ENCODE measurements at regions not wholly inside any gene's neighbourhood (a gene's known extent, or its start where the extent isn't known, plus 50 kb on each side); places are given as distances from the start of the nearest gene placed in this dataset.

DNA sequence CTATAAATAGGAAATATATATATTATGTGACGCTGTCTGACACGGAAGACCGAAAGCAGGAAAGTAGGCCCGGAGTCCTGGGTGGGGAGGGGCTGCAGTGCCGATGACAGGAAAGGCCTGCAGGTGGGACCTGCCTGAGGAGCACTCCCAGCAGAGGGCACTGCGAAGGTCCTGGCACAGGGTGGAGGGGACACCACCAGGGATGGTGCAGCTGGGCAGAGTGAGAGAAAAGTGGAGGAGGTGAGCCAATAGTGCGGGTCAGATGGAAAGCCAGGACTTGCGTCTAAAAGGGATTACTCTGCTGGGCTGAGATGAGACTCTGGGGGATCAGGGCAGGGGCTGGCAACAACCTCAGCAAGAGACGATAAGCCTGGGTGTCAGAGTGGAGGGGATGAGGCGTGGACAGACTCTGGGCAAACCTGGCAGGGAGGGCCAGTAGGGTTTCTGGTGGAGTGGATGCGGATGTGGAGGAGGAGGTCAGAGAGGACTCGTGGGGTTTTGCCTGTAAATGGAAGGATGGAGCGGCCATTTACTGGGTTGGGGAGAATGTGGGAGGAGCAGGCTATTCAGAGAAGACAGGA is 118.2 kb upstream of the ZNF746 start:
- H3K4me1 ChIP-seq (replicated peaks in 1 of 4; ENCODE audit: control insufficient read depth in 3 of 4, insufficient read depth in 4 of 4, low read length in 3 of 4): no peaks in the 10 kb centered on the region
- no peak overlapping the region for H3K14ac ChIP-seq (ENCODE audit: insufficient read length)
- WGBS, 2 experiments (ENCODE audit: extremely low coverage in 1 of 2, insufficient coverage in 1 of 2, insufficient read length in 1 of 2, insufficient replicate concordance in 2 of 2, low coverage in 1 of 2, low lambda C conversion rate in 2 of 2, missing lambda C conversion rate in 1 of 2): 91% methylated on average over 13 of the region's 13 CpGs; no CpG with 5 or more reads in 1 of the 2 experiments
- no peak overlapping the region for H2BK5ac ChIP-seq (ENCODE audit: low read depth, low read length)
- no peak for FAIRE-seq
- no peaks in the 10 kb centered on the region for H3K79me2 ChIP-seq (ENCODE audit: control insufficient read depth in 1 of 2, insufficient read depth in 2 of 2, low read length in 2 of 2)
- no peak overlapping the region for H2BK20ac ChIP-seq (ENCODE audit: low read length)
- H2BK15ac ChIP-seq (ENCODE audit: low read length): no peak overlapping the region
- no peak overlapping the region for H3K9ac ChIP-seq (replicated peaks in 1 of 4; ENCODE audit: extremely low read depth in 1 of 4, low read depth in 3 of 4, low read length in 3 of 4)
- ChIA-PET POLR2A (ENCODE audit: partially characterized antibody) (no interaction called here), CTCF (ENCODE audit: partially characterized antibody) (interaction anchor here (0.9 to 1.2 kb wide), 5 partner anchors 9 to 146 kb away, joined by 3 to 4 read pairs (median 3); no protein-coding TSS in a partner anchor)
- no peaks in the 10 kb centered on the region for H3K27me3 ChIP-seq (replicated peaks in 1 of 4; ENCODE audit: control insufficient read depth in 3 of 4, extremely low read depth in 1 of 4, insufficient read depth in 3 of 4, low read length in 3 of 4)
- no peak overlapping the region for H2AK5ac ChIP-seq (ENCODE audit: low read depth, low read length)
- H4K5ac ChIP-seq (ENCODE audit: insufficient read length, low read depth, low read length): no peak overlapping the region
- H2BK12ac ChIP-seq (ENCODE audit: low read depth, low read length): no peak overlapping the region
- H3K18ac ChIP-seq (ENCODE audit: extremely low read depth, low read length): no peak overlapping the region
- H2BK120ac ChIP-seq (replicated peaks; ENCODE audit: low read depth, low read length): no peak overlapping the region
- no peak overlapping the region for H4K91ac ChIP-seq (replicated peaks; ENCODE audit: insufficient read length, low read length)
- TF ChIP-seq HDAC2 (IDR thresholded peaks at IDR 0.05; ENCODE audit: borderline replicate concordance in 1 of 2, low read depth in 2 of 2, low read length in 2 of 2): no peak
- TF ChIP-seq, protein P1, sequence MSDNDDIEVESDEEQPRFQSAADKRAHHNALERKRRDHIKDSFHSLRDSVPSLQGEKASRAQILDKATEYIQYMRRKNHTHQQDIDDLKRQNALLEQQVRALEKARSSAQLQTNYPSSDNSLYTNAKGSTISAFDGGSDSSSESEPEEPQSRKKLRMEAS (IDR thresholded peaks at IDR 0.05): no peak
- TF ChIP-seq, protein P2, sequence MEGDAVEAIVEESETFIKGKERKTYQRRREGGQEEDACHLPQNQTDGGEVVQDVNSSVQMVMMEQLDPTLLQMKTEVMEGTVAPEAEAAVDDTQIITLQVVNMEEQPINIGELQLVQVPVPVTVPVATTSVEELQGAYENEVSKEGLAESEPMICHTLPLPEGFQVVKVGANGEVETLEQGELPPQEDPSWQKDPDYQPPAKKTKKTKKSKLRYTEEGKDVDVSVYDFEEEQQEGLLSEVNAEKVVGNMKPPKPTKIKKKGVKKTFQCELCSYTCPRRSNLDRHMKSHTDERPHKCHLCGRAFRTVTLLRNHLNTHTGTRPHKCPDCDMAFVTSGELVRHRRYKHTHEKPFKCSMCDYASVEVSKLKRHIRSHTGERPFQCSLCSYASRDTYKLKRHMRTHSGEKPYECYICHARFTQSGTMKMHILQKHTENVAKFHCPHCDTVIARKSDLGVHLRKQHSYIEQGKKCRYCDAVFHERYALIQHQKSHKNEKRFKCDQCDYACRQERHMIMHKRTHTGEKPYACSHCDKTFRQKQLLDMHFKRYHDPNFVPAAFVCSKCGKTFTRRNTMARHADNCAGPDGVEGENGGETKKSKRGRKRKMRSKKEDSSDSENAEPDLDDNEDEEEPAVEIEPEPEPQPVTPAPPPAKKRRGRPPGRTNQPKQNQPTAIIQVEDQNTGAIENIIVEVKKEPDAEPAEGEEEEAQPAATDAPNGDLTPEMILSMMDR (IDR thresholded peaks at IDR 0.05; ENCODE audit: control extremely low read depth in 1 of 3, insufficient read depth in 1 of 3, low read depth in 1 of 3, low read length in 3 of 3): peak; percentile 53 to 63 (median 58)
- TF ChIP-seq KDM4A (IDR thresholded peaks at IDR 0.05; ENCODE audit: low read depth, low read length, severe bottlenecking): no peak
- no peak for TF ChIP-seq SP4 (IDR thresholded peaks at IDR 0.05; ENCODE audit: low read length)
- TF ChIP-seq RAD21 (IDR thresholded peaks at IDR 0.05 in 1 of 2, conservative IDR thresholded peaks at IDR 0.05 in 1 of 2; ENCODE audit: low read depth in 2 of 2, low read length in 2 of 2): peak; percentile 20 to 41; a peak in 3 of 4 replicates
- no peak overlapping the region for H3K56ac ChIP-seq (replicated peaks; ENCODE audit: insufficient read length, low read depth, low read length)
- H2AFZ ChIP-seq (ENCODE audit: low read length): no peak overlapping the region
- H3K36me3 ChIP-seq (ENCODE audit: control insufficient read depth in 2 of 4, insufficient read depth in 4 of 4, low read length in 3 of 4): peaks cover 20 to 73% (median 41%) of the 10 kb centered on the region in 4 experiments; a peak in 7 of 8 replicates
- no peak overlapping the region for H3K4ac ChIP-seq (replicated peaks; ENCODE audit: insufficient read length, low read depth, low read length)
- DNase-seq (ENCODE audit: low read depth in 1 of 2, low spot score in 2 of 2): peak in 1 of 2 experiments; percentile 49
- H3K4me3 ChIP-seq (ENCODE audit: extremely low read depth in 1 of 4, insufficient read depth in 2 of 4, low read depth in 3 of 4, low read length in 4 of 4): no peak overlapping the region
- H3K27ac ChIP-seq (ENCODE audit: low read depth, low read length): no peak overlapping the region
- no peak overlapping the region for H3K4me2 ChIP-seq (ENCODE audit: insufficient read depth in 1 of 2, low read depth in 2 of 2, low read length in 2 of 2)
- no peaks in the 10 kb centered on the region; the same call in 1 of the 2 replicates for H3K23me2 ChIP-seq (ENCODE audit: low read depth, low read length)
- H4K8ac ChIP-seq (ENCODE audit: extremely low read depth, insufficient read depth, low read length): no peak overlapping the region
- peaks cover 0 to 9% of the 10 kb centered on the region in 2 experiments for H4K20me1 ChIP-seq (replicated peaks in 1 of 2; ENCODE audit: control insufficient read depth in 1 of 2, insufficient read depth in 2 of 2, low read length in 2 of 2)
- no peaks in the 10 kb centered on the region for H3K9me3 ChIP-seq (ENCODE audit: insufficient read depth in 2 of 2, low read depth in 1 of 2, low read length in 1 of 2)
- no peak overlapping the region for H3K23ac ChIP-seq (ENCODE audit: insufficient read length)
- H3K79me1 ChIP-seq (ENCODE audit: low read depth, low read length): peaks cover 4% of the 10 kb centered on the region; the same call in 1 of the 2 replicates

All from H1 (cell line).